Prostate gland (tissue), 2 donors: ENCODE measurements at regions not wholly inside any gene's neighbourhood (a gene's known extent, or its start where the extent isn't known, plus 50 kb on each side); places are given as distances from the start of the nearest gene placed in this dataset.

Experiments used
- CTCF ChIP-seq, 4 experiments: fragments of 200-600 bp in 2 of 4; fragments of 450-650 bp in 2 of 4; sonication (generic) in 2 of 4; IDR thresholded peaks; 1 replicate in 3 of 4; 2 replicates in 1 of 4; pipeline ENCODE4 v1.5.1; 2016 to 2019; ENCODE audit warnings: antibody characterized with exemption in 4 of 4, mild to moderate bottlenecking in 2 of 4, moderate library complexity in 2 of 4
- POLR2A ChIP-seq: fragments of 450-650 bp; IDR thresholded peaks from one replicate; pipeline ENCODE4 v1.6.1; 2016; ENCODE audit warnings: antibody characterized with exemption, mild to moderate bottlenecking
- POLR2AphosphoS5 ChIP-seq: sonication (generic); formaldehyde crosslinking; IDR thresholded peaks from one replicate; pipeline ENCODE4 v1.6.1; 2017; ENCODE audit warnings: antibody characterized with exemption

GRCh38 chr4:18934197-18934596, 912.6 kb upstream of the LCORL start:
- no peak for TF ChIP-seq CTCF (IDR thresholded peaks at IDR 0.05)
- TF ChIP-seq POLR2A, result no peak
- TF ChIP-seq POLR2AphosphoS5, result no peak
